ENCODE measurements at regions not wholly inside any gene's neighbourhood (a gene's known extent, or its start where the extent isn't known, plus 50 kb on each side); places are given as distances from the start of the nearest gene placed in this dataset.

DNA sequence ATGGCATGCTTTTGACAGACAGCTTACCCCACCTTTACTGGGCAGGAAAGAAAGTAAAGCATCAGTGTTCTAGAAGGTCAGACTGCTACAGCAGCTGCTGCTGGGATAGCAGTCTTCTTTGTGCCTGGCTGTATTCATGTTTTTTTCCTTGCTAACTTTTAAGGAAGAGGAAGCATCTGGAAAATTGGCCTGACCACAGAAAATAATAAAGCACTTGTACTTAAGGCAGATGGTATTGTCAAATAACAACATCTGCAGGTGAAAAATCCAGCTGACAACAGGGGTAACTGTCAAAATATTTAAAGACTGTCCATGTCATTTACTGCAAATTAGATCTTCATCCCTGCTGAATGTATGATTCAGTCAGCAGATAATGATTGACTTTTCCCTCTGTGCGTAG, 229.0 kb downstream of the OXSM start:
- TF ChIP-seq EP300 (conservative IDR thresholded peaks at IDR 0.05; ENCODE audit: poor library complexity, severe bottlenecking) = no peak
- no peak for TF ChIP-seq TAF1 (IDR thresholded peaks at IDR 0.05; ENCODE audit: low read depth)
- TF ChIP-seq, protein P1, sequence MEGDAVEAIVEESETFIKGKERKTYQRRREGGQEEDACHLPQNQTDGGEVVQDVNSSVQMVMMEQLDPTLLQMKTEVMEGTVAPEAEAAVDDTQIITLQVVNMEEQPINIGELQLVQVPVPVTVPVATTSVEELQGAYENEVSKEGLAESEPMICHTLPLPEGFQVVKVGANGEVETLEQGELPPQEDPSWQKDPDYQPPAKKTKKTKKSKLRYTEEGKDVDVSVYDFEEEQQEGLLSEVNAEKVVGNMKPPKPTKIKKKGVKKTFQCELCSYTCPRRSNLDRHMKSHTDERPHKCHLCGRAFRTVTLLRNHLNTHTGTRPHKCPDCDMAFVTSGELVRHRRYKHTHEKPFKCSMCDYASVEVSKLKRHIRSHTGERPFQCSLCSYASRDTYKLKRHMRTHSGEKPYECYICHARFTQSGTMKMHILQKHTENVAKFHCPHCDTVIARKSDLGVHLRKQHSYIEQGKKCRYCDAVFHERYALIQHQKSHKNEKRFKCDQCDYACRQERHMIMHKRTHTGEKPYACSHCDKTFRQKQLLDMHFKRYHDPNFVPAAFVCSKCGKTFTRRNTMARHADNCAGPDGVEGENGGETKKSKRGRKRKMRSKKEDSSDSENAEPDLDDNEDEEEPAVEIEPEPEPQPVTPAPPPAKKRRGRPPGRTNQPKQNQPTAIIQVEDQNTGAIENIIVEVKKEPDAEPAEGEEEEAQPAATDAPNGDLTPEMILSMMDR (IDR thresholded peaks at IDR 0.05; ENCODE audit: poor library complexity, severe bottlenecking) = no peak
- no peak for TF ChIP-seq MXI1 (conservative IDR thresholded peaks at IDR 0.05; ENCODE audit: poor library complexity, severe bottlenecking)
- no peak for TF ChIP-seq RAD21 (conservative IDR thresholded peaks at IDR 0.05)

Measured in neural cell (in vitro differentiated cells).